GM18861 (cell line): ENCODE measurements at regions not wholly inside any gene's neighbourhood (a gene's known extent, or its start where the extent isn't known, plus 50 kb on each side); places are given as distances from the start of the nearest gene placed in this dataset.

Experiments
- ATAC-seq: cut with Tn5 transposase; IDR thresholded peaks from one replicate; pipeline ENCODE4 v1.9.1; 2021; ENCODE audit not compliant: unreplicated experiment

DNA sequence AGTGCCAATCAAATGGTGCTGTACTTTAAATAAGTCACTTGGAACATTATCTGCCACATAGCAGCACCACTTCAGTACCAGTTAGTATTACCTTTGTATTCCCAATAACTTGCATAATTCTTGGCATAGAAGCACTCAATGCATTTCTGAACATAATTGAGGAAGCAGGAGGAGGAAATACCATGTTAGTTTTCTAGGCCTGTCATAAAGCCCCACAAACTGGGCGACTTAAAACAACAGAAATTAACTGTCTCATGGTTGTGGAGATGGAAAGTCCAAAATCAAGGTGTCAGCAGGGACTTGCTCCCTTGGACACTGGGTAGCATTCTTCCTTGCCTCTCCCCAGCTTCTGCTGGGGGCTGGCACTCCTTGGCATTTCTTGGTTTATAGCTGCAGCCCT, 296.2 kb downstream of the HS3ST1 start:
- no peak for ATAC-seq

DNA sequence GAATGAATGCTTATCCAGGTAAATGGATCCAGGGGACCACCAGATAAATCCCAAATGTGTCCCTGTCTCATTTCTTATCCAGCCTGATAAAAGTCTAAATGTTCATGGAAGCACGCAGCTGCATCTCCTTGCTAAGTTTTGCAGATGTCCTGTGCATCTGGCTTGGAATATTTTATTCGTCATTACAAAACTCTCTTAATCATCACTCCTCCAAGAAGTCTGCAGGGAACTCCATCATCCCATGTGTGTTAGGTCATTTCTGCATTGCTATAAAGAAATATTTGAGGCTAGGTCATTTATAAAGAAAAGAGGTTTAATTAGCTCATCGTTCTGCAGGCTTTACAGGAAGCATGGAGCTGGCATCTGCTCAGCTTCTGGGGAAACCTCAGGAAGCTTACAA, 297.2 kb downstream of the HS3ST1 start:
- no peak for ATAC-seq

DNA sequence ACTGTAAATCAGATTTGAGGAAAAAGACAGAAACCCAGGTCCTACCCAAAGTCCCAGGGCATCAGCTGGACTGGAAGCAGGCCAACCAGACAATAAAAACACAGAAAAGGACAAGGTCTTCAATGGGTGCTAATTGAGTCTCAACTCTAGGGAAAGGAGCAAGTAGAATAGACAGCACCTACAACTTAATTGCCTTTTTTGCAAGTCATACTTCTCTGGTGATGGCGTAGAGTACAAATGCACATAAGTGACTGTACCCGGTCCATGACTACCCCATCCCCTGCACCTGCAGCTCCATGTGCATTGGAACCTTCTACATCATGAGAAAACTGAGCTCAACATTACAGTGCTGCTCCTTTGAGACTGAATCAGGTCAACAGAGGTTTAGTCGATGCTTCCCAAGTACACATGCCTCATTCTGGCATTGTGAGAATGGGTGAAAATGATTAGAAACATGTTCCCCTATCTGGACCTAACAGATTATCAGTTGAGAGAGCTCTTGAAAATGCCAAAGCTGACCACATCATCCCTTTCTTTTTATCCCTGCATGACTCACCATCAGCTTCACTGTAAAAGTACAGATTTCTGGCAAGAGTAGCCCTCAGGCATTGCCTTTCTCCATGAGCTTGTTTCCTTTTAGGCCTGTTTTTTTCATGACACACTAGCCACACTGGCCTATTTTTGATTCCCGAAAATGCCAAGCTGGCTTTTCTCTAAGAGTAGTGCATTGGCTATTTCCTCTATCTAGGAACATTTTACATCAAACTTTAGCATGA, 298.3 kb downstream of the HS3ST1 start:
- no peak for ATAC-seq

DNA sequence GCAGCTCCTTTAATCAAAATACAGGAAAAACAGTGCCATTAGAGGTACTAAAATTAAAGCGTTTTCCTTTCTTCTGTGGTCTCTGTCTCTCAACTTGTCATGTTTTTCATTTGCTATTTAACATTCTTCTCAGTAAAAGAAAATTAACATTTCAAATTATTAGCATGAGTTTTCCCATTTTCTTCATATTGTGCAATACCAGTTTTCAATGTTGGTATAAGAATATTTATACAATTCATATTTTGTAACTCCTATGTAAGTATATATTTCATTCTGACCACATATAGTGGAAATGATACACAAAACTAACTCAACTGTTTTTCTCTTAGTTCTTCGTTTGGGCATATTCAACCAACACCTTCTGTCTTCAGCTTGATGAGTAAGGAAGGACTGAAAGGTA, 308.3 kb downstream of the HS3ST1 start:
- no peak for ATAC-seq

DNA sequence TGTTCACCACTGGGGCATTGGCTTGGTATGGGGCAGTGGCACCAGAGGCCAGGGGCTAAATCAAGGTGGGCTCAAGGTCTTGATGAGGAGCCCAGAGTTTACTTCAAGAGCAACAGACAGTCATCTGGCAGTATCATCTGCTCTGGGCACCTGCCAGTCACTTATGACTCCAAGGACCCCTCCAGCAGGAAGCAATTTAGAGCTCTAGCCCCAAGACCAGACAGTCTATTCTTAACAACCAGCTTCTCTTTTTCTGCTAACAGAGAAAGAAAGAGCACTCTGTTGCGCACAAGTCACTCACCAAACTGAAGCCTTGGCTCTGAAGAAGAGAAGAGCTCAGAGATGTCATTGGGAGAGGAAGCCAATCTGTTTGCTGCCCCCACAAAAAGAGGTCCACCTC, 309.2 kb downstream of the HS3ST1 start:
- no peak for ATAC-seq

DNA sequence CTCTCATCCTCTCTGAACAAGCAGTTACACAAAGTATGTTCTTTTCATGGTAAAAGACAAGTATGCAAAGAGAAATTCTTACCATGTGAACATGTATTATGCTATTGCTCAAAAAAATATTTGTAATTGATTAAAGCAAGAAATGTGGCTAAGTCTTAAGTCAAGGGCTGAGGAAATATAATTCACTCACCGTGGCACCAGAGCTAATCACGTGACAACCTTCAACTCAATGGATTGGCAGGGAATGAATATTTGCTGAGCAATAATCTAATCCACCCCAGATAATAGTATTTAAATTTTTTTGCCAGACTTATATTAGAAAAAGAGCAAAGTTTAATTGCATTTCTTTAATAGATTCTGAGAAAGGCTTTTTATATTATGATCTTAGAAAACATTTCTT, 310.2 kb downstream of the HS3ST1 start:
- no peak for ATAC-seq

DNA sequence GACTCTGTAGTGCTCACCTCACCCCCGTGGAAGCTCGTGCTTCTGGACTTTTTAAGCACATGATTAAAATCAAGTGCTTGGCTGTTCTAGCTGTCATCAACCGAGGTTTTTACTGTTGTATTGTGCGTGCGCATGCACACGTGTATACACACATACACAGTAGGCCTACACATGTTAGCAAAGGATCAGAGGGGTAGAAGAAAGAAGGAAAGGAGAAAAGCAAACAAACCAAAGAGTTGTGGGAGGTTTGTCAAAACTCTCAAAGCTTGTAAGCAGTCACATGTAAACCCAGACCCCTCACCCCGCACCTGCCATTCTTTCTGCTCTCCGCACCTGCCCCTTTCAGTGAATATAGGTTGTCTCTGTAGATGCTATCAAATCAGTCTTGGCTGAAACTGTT, 311.8 kb downstream of the HS3ST1 start:
- ATAC-seq = no peak

DNA sequence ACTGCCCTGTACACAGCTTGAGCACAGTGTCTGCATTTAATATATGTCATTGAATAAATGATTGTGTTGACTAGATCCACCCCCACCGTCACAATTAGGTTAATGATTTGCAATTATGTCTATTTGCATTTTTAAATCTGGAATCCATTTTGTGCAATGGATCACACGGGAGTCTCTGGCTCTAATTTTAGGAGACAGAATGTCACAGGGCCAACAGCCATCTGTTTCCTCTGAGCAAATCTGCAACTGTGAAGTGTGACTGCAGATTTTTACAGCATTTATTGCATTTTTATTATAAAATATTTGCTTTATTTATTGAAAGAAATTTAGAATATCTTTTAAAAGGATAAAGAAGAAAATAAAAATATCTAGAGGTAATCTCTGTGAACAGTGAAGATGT, 316.8 kb downstream of the HS3ST1 start:
- ATAC-seq = no peak

DNA sequence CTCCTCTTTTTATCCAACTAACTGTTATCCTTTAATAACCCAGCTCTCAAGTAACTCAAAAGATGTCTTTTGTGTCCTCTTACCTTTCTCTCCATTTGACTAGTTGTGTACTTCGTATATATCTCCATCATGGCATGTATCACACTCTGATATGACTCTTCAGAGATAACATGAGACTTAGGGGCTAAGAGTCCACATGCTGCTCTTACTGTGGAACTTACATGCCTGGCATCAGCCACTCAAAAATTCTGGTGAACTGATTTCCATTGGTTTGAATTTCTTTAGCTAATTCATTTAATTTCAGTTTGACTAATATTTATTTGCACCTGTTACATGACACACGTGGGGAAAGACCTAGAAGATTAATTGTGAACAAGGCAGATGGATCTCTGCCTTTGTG, 317.3 kb downstream of the HS3ST1 start:
- no peak for ATAC-seq

DNA sequence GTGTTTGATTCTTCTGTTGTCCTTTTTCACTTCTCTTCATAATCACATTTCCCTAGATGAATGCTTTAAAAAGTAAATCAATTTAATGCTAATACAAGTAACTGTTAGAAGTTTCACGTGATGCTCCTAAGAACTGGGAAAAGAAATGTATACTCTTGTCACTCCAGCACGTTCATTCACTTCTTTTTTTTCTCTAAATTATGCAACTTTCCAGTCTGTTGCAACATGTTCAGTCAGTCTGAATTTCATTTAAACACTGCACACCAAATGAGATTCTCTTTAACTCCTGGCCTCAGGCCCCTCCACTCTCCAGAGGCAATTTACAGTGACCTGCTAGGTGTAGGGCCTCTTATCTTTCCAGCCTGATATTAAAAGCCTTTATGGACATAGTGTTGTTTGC, 321.9 kb downstream of the HS3ST1 start:
- no peak for ATAC-seq

DNA sequence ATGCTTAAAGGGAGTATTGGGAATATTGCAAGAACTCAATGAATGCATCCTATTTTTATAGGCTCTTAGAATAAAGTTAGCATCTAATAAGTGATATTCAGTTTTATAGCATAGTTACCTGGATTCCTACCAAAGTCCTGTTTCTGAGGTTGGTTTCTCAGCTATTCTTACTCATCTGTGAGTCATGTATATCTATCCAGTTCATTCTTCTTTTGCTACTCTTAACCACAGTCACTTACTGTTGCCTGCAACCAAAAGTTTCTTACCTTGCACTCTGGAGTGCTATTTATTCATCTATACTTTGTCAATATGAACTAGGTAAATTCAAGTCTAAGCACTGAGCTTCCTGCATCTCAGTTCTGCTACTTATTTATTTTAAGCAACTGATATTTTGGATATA, 322.5 kb downstream of the HS3ST1 start:
- ATAC-seq = no peak

DNA sequence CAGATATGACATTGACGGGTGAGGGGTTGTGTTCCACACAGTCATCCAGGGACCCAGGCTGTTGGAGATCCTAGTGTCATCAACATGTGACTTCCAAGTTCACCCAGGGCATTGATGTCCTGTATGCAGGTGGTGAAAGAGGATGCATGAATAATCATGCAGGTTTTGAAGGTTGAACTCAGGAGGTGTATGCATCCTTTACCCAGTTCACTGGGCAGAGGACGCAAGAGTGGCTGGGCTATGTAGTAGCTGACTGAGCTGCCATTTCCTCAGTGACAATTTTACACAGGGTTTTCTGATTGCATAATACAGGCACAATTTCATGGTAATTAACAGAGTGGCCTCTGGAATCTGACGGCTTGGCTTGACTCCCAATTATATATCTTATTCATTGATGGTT, 323.0 kb downstream of the HS3ST1 start:
- no peak for ATAC-seq

DNA sequence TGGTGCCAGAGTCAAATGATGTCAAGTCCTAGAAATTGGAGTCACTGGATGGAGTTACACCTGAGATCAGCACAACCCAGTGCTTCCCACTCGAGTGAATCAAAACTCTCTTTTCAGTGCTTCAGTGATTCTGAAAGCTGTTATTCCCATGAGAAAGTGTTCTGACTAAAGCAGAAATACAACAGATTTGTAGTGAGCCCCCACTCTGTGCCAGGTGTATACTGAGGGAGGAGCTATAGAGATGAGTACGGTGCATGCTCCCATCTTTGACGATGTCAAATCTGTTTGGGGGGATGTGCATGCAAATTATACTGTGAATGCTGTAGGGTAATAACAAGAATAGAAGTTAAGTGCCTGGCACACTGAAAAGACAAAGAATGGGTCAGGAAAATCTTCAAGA, 330.2 kb downstream of the HS3ST1 start:
- ATAC-seq = no peak

DNA sequence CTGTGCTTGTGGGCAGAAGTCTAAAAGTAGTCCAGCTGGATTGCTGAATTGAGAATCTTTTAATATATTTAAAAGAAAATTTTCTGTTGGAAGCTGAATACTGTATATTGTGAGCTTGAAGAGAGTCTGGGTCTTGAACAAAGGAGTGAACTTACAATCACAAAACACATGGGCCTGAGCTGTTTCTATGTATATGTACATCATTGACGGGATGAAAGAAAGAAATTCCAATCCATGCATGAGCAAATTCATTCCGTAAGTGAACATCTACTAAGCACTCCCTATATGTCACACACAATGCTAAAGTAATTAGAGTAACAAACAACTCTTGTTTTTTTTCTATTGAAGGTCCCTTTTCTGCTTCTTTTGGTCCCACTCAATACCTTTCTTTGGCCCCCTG, 331.0 kb downstream of the HS3ST1 start:
- no peak for ATAC-seq

DNA sequence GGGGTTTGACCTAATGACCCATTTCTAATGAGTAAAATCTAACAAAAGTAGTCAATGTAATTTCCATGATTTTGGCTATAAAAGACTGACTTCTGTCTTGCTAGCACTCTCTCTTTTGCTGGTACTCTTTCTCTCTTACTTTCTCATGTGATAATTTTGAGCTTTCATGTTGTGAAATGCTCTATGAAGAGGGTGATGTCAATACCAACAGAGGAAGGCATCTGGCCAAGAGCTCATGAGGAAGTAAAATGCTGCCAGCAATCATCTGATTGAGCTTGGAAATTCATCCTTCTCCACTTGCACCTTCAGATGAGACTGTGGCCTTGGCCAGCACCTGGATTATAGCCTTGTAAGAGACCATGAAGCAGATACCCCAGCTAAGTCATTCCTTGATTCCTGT, 347.7 kb downstream of the HS3ST1 start:
- ATAC-seq = no peak

DNA sequence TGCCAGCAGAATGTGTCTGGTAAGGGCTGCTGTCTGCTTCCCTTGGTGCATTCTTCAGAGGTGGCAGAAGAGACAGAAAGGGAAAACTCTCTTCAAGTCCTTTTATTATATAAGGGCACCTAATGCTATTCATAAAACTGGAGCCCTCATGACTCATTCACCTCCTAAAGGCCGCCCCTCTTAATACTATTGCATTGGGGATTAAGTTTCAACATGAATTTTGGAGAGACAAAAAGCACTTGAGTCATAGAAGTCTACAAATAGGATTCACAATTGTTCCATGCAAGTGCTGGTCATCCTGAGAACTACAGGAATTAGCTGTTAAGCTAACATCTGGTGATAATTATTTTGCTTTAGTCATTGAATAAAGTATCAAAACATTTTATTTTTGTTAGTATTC, 349.5 kb downstream of the HS3ST1 start:
- no peak for ATAC-seq

DNA sequence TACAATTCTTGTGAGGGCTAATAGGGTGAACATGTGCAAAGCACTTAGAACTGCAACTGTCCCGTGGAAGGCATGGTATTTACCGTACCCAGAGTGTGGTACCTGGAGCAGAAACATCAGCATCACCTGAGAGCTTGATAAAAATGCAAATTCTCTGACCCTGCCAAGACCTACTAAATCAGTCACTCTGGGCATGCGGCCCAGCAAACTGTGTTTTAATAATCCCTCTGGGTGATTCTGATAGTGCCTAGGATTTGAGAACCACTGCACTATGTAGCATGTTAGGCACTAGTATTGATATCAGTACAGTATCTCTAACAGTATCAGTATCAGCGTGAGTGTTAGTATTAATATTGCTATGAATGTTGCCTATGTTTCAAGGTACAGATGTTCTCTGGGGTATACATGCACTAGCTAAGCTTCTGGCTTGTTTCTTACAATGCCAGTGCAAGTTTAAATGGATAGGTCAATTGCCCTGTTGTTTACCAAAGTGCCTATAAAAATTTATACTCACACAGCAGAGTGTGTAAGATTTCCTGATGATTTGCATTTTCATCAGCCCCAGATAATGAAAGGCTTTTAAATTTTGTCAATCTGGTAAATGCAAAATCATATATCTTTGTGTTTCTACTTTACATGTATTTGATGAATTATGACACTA, 354.0 kb downstream of the HS3ST1 start:
- ATAC-seq = no peak

DNA sequence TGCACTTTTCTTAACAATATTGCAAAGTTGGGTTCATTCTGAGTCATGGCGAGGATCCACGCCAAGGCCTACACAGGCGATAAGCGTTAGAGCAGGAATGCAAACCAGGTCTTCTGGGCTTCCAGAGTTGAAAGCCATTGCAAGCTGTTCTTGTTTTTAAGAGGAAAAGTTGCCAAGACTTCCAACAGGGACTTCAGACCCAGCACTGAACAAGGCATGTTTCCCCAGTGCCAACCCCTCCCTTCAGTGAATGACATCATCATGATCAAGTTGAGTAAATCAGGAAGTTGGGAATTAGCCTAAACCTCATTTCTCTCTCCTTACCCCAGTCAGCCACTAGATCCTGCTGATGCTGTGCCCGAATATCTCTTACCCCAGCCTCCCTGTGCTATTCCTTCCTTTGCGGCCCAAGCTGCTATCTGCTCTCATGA, 355.1 kb downstream of the HS3ST1 start:
- ATAC-seq = no peak

DNA sequence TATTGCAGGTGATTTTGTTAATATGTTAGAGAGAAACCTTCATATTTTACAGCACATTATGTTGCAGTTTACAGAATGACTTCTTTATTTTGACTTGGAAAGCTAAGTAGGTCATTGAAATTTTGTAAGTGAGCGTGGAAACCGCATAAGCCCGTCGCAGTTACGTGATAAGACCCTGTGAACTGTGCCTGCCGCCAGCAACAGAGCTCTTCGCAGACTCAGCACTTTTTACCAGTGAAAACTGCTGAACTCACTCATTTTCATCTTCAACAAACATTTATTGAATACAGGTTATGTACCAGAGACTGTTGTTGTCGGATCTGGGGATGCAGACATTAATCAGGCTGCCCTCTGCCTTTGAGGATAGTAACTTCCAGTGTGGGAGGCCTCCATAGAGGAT, 355.7 kb downstream of the HS3ST1 start:
- ATAC-seq = no peak

DNA sequence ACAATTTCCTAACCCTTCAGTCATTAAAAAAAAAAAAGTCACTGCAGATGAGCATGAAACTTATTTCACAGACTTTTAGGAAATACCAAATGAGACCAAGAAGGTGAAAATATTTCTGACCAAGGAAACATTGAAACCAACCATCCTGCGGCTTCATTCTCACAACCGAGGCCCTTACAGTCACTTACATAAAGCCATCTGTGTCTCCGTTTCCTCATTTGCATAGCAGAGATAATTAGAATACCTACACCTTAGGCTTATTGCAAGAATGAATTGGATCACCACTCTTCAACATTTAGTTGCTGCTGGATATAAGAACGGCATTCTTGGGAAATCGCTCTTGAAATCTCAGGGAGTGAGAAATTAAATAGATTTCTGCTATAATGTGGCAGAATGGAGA, 356.2 kb downstream of the HS3ST1 start:
- ATAC-seq = no peak

DNA sequence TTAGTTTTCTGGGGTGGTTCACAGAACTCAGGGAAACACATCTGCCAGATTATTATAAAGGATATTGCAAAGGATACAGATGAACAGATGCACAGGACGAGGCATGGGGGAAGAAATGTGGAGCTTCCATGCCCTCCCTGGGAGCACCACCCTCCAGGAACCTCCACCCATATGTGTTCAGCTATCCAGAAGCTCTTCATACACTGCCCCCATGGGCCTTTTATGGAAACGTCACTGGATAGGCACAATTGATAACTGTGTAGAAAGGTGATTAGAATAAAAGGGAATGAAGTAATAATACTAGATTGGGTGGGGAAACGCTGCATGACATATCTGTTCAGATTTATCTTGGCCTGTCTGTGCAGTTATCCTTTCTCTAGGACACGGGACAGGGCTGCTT, 357.9 kb downstream of the HS3ST1 start:
- no peak for ATAC-seq

DNA sequence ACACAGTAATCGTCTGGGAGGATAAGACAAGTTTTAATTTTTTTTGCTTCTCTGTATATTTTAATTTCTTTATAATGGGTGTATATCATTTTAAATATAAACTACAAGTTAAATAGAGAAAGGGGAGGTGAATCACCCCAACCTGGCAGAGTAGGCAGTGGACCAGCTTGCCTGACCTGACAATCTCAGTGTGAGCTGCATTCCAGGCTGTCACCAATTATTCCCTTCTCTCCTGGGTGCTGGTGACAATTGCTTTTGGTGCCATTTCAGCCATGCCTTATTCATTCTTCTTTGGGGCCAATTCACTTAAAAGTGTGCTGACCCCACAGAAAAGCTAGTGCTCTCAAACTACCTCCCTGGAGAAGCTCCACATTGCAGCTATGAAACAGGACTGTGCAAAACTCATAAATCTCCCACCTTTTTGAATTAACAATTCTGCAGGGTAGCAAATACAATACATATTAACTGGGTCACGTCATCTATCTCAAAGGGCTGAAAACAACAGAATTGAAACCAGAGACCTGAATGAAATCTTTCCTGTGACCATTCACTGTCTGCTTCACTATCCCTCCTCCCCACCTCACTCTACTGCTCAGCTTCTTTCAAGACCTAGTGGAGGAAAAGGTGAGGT, 359.0 kb downstream of the HS3ST1 start:
- ATAC-seq = no peak
